Activated CD8-positive, alpha-beta memory T cell treated with anti-CD3 and anti-CD28 coated beads, Interleukin-2, amount 10 ng/mL, durations not matched to agents 7 days and 5 days (primary cell): ENCODE measurements at regions not wholly inside any gene's neighbourhood (a gene's known extent, or its start where the extent isn't known, plus 50 kb on each side); places are given as distances from the start of the nearest gene placed in this dataset.
"Not testable (repeated sequence)": the region's sequence is repeated elsewhere in the genome, so short reads cannot be mapped to it uniquely, and the experiment has no call there.

Experiments
- ATAC-seq: fragments of 150-1000 bp; cut with Tn5 transposase; one replicate; pipeline ENCODE4 v1.10.0; 2021; ENCODE audit warnings: moderate library complexity
- CTCF ChIA-PET: fragments of 350-600 bp; sonication (Branson Sonifier 250); formaldehyde crosslinking; loops from one replicate; lab custom pipeline; 2021; ENCODE audit warnings: antibody characterized with exemption; lab: Charles Lee
- DNase-seq: peaks from one replicate; pipeline ENCODE4 v3.0.0-alpha.2; 2020
- H3K27ac Mint-ChIP-seq: one replicate; pipeline ENCODE4 v1.8.0; 2021; ENCODE audit warnings: mild to moderate bottlenecking, mixed read lengths
- H3K27me3 Mint-ChIP-seq: one replicate; pipeline ENCODE4 v1.8.0; 2021; ENCODE audit warnings: mixed read lengths
- H3K36me3 Mint-ChIP-seq: one replicate; pipeline ENCODE4 v1.8.0; 2021; ENCODE audit warnings: mild to moderate bottlenecking, mixed read lengths
- H3K4me1 Mint-ChIP-seq: one replicate; pipeline ENCODE4 v1.8.0; 2021; ENCODE audit warnings: mixed read lengths
- H3K4me3 Mint-ChIP-seq: one replicate; pipeline ENCODE4 v1.8.0; 2021; ENCODE audit warnings: mild to moderate bottlenecking, moderate library complexity, mixed read lengths
- H3K9me3 Mint-ChIP-seq: one replicate; pipeline ENCODE4 v1.8.0; 2022; ENCODE audit warnings: low read depth, mixed read lengths

GRCh38 chr1:57532299-57532698 is 108.4 kb upstream of the DAB1 start:
- Mint-ChIP-seq H3K27ac (no peak overlapping the region), H3K36me3 (no peaks in the 10 kb centered on the region), H3K4me3 (no peak overlapping the region), H3K4me1 (no peaks in the 10 kb centered on the region), H3K27me3 (no peaks in the 10 kb centered on the region), H3K9me3 (peaks cover 9% of the 10 kb centered on the region)
- DNase-seq (no peak), ATAC-seq (no peak)
- CTCF ChIA-PET: no interaction called here

GRCh38 chr1:57530911-57531260 is 107.0 kb upstream of the DAB1 start:
- H3K27me3 Mint-ChIP-seq, H3K27ac Mint-ChIP-seq, CTCF ChIA-PET, DNase-seq, H3K36me3 Mint-ChIP-seq, H3K4me1 Mint-ChIP-seq, ATAC-seq, H3K4me3 Mint-ChIP-seq, H3K9me3 Mint-ChIP-seq: not testable (repeated sequence)

- Mint-ChIP-seq H3K4me3 (no peak overlapping the region), H3K9me3 (peaks cover 9% of the 10 kb centered on the region), H3K36me3 (no peaks in the 10 kb centered on the region), H3K27ac (no peak overlapping the region), H3K27me3 (no peaks in the 10 kb centered on the region), H3K4me1 (no peaks in the 10 kb centered on the region)
- CTCF ChIA-PET: no interaction called here
- ATAC-seq (no peak), DNase-seq (no peak)
Observed at GRCh38 chr1:57530206-57530910, 106.5 kb upstream of the DAB1 start.

GRCh38 chr1:57522575-57522974 is 98.7 kb upstream of the DAB1 start:
- Mint-ChIP-seq H3K9me3 (no peaks in the 10 kb centered on the region), H3K27me3 (no peaks in the 10 kb centered on the region), H3K4me3 (no peak overlapping the region), H3K36me3 (no peaks in the 10 kb centered on the region), H3K4me1 (no peaks in the 10 kb centered on the region), H3K27ac (no peak overlapping the region)
- CTCF ChIA-PET: no interaction called here
- ATAC-seq (no peak), DNase-seq (no peak)

- no peaks in the 10 kb centered on the region for H3K4me1 Mint-ChIP-seq
- DNase-seq: no peak
- ATAC-seq: no peak
- H3K27me3 Mint-ChIP-seq: no peaks in the 10 kb centered on the region
- no peak overlapping the region for H3K27ac Mint-ChIP-seq
- H3K9me3 Mint-ChIP-seq: no peaks in the 10 kb centered on the region
- H3K36me3 Mint-ChIP-seq: no peaks in the 10 kb centered on the region
- CTCF ChIA-PET: no interaction called here
- H3K4me3 Mint-ChIP-seq: no peak overlapping the region
Observed at GRCh38 chr1:57520743-57521515, 97.1 kb upstream of the DAB1 start.

- ATAC-seq: no peak
- CTCF ChIA-PET: no interaction called here
Observed at GRCh38 chr1:57518496-57518895, 94.6 kb upstream of the DAB1 start.

GRCh38 chr1:57517587-57518374 is 93.9 kb upstream of the DAB1 start:
- H3K36me3 Mint-ChIP-seq: no peaks in the 10 kb centered on the region
- peaks cover 2% of the 10 kb centered on the region for H3K9me3 Mint-ChIP-seq
- H3K27me3 Mint-ChIP-seq: no peaks in the 10 kb centered on the region
- H3K27ac Mint-ChIP-seq: no peak overlapping the region
- no peaks in the 10 kb centered on the region for H3K4me1 Mint-ChIP-seq
- H3K4me3 Mint-ChIP-seq: no peak overlapping the region
- no peak for DNase-seq
- CTCF ChIA-PET: no interaction called here
- ATAC-seq: no peak

More at GRCh38 chr1:57518496-57518895, 94.6 kb upstream of the DAB1 start:
- Mint-ChIP-seq H3K4me3 (no peak overlapping the region), H3K36me3 (no peaks in the 10 kb centered on the region), H3K27ac (no peak overlapping the region), H3K27me3 (no peaks in the 10 kb centered on the region), H3K9me3 (no peaks in the 10 kb centered on the region), H3K4me1 (no peaks in the 10 kb centered on the region)
- DNase-seq: no peak

GRCh38 chr1:57512386-57512785 is 88.5 kb upstream of the DAB1 start:
- H3K27ac Mint-ChIP-seq: no peak overlapping the region
- no peaks in the 10 kb centered on the region for H3K36me3 Mint-ChIP-seq
- no peak for DNase-seq
- no peak overlapping the region for H3K4me3 Mint-ChIP-seq
- peaks cover 2% of the 10 kb centered on the region for H3K9me3 Mint-ChIP-seq
- no peak for ATAC-seq
- no peaks in the 10 kb centered on the region for H3K4me1 Mint-ChIP-seq
- no peaks in the 10 kb centered on the region for H3K27me3 Mint-ChIP-seq
- CTCF ChIA-PET: no interaction called here

- Mint-ChIP-seq H3K4me1 (no peaks in the 10 kb centered on the region), H3K27me3 (no peaks in the 10 kb centered on the region), H3K9me3 (no peaks in the 10 kb centered on the region), H3K27ac (no peak overlapping the region), H3K4me3 (no peak overlapping the region), H3K36me3 (no peaks in the 10 kb centered on the region)
- ATAC-seq (no peak), DNase-seq (no peak)
- CTCF ChIA-PET: no interaction called here
Observed at GRCh38 chr1:57506941-57507340, 83.1 kb upstream of the DAB1 start.

GRCh38 chr1:57503337-57503736 is 79.5 kb upstream of the DAB1 start:
- no peak for ATAC-seq
- Mint-ChIP-seq H3K4me1 (no peaks in the 10 kb centered on the region), H3K36me3 (no peaks in the 10 kb centered on the region), H3K27ac (no peak overlapping the region), H3K4me3 (no peak overlapping the region), H3K27me3 (no peaks in the 10 kb centered on the region), H3K9me3 (no peaks in the 10 kb centered on the region)
- DNase-seq: no peak
- CTCF ChIA-PET: no interaction called here

GRCh38 chr1:57500136-57500830 is 76.4 kb upstream of the DAB1 start:
- CTCF ChIA-PET: no interaction called here

GRCh38 chr1:57494530-57495079 is 70.7 kb upstream of the DAB1 start:
- Mint-ChIP-seq H3K27ac (no peak overlapping the region), H3K9me3 (no peaks in the 10 kb centered on the region), H3K27me3 (no peaks in the 10 kb centered on the region), H3K36me3 (no peaks in the 10 kb centered on the region), H3K4me1 (no peaks in the 10 kb centered on the region), H3K4me3 (no peak overlapping the region)
- DNase-seq: no peak
- ATAC-seq: no peak
- CTCF ChIA-PET: no interaction called here

More at GRCh38 chr1:57500136-57500830, 76.4 kb upstream of the DAB1 start:
- H3K36me3 Mint-ChIP-seq: no peaks in the 10 kb centered on the region
- no peaks in the 10 kb centered on the region for H3K4me1 Mint-ChIP-seq
- H3K27me3 Mint-ChIP-seq: no peaks in the 10 kb centered on the region
- DNase-seq (no peak), ATAC-seq (no peak)
- no peaks in the 10 kb centered on the region for H3K9me3 Mint-ChIP-seq
- H3K27ac Mint-ChIP-seq: no peak overlapping the region
- H3K4me3 Mint-ChIP-seq: no peak overlapping the region

- H3K36me3 Mint-ChIP-seq: no peaks in the 10 kb centered on the region
- no peak overlapping the region for H3K4me3 Mint-ChIP-seq
- DNase-seq (no peak), ATAC-seq (no peak)
- no peaks in the 10 kb centered on the region for H3K4me1 Mint-ChIP-seq
- H3K27ac Mint-ChIP-seq: no peak overlapping the region
- no peaks in the 10 kb centered on the region for H3K9me3 Mint-ChIP-seq
- no peaks in the 10 kb centered on the region for H3K27me3 Mint-ChIP-seq
- CTCF ChIA-PET: no interaction called here
Observed at GRCh38 chr1:57492586-57493226, 68.8 kb upstream of the DAB1 start.
